Esophagus muscularis mucosa (tissue), 4 donors: ENCODE measurements at regions not wholly inside any gene's neighbourhood (a gene's known extent, or its start where the extent isn't known, plus 50 kb on each side); places are given as distances from the start of the nearest gene placed in this dataset.
"Not testable (repeated sequence)": the region's sequence is repeated elsewhere in the genome, so short reads cannot be mapped to it uniquely, and the experiment has no call there.

Experiments
- DNase-seq: peaks from one replicate; pipeline ENCODE4 v3.0.0-alpha.2; 2017; ENCODE audit errors: extremely low spot score
- H3K27ac ChIP-seq, 4 donors: fragments of 200-600 bp; sonication (generic); replicated peaks in 1 of 4; 1 replicate in 3 of 4; 2 replicates in 1 of 4; pipeline ENCODE4 v1.5.1; 2016 to 2019; ENCODE audit warnings: mild to moderate bottlenecking in 1 of 4
- H3K27me3 ChIP-seq, 4 donors: fragments of 200-600 bp; sonication (generic); one replicate each; pipeline versions ENCODE4 v1.5.1 to v1.6.0; 2016 to 2019
- H3K36me3 ChIP-seq, 4 donors: fragments of 200-600 bp; sonication (generic); one replicate each; pipeline ENCODE4 v1.5.1; 2016 to 2019
- H3K4me1 ChIP-seq, 4 donors: fragments of 200-600 bp; sonication (generic); one replicate each; pipeline ENCODE4 v1.5.1; 2016 to 2019
- H3K4me3 ChIP-seq, 4 donors: fragments of 200-600 bp; sonication (generic); 1 replicate in 2 of 4; 2 replicates in 2 of 4; pipeline ENCODE4 v1.5.1; 2016 to 2019; ENCODE audit warnings: mild to moderate bottlenecking in 4 of 4, moderate library complexity in 1 of 4
- H3K9me3 ChIP-seq, 4 donors: fragments of 200-600 bp; sonication (generic); 1 replicate in 3 of 4; 2 replicates in 1 of 4; pipeline ENCODE4 v1.5.1; 2016 to 2019
- CTCF ChIP-seq, 3 experiments: fragments of 200-600 bp in 2 of 3; fragments of 450-650 bp in 1 of 3; sonication (generic) in 2 of 3; IDR thresholded peaks; one replicate each; pipeline ENCODE4 v1.5.1; 2017 to 2019; ENCODE audit warnings: antibody characterized with exemption in 3 of 3, mild to moderate bottlenecking in 2 of 3, moderate library complexity in 1 of 3
- EP300 ChIP-seq: sonication (generic); formaldehyde crosslinking; IDR thresholded peaks from one replicate; pipeline ENCODE4 v1.6.1; 2017; ENCODE audit warnings: antibody characterized with exemption
- POLR2A ChIP-seq: fragments of 450-650 bp; IDR thresholded peaks from one replicate; pipeline ENCODE4 v1.6.1; 2017; ENCODE audit warnings: antibody characterized with exemption, moderate library complexity, mild to moderate bottlenecking, low read depth
- POLR2AphosphoS5 ChIP-seq, 2 donors: sonication (generic); formaldehyde crosslinking; IDR thresholded peaks; one replicate each; pipeline ENCODE4 v1.6.1; 2017; ENCODE audit warnings: antibody characterized with exemption in 2 of 2
- WGBS: methylation state at CpG from one replicate; pipeline ENCODE4 v1.1.5; 2018; 5-methylcytosine and 5-hydroxymethylcytosine counted together
- intact Hi-C: fragments of 100-400 bp; cut with DNase I; formaldehyde crosslinking; loops from one replicate; pipeline ENCODE4 v1.15.1; 2023

GRCh38 chr2:82996217-82996616 is 1462.9 kb downstream of the SUCLG1 start:
- no peaks in the 10 kb centered on the region for H3K36me3 ChIP-seq
- no peak for DNase-seq
- 77% methylated on average over 3 of the region's 3 CpGs for WGBS
- intact Hi-C loops, result no loop called here
- no peaks in the 10 kb centered on the region for H3K9me3 ChIP-seq
- no peak overlapping the region for H3K27ac ChIP-seq
- no peak for TF ChIP-seq POLR2A
- TF ChIP-seq EP300, result no peak
- TF ChIP-seq CTCF (IDR thresholded peaks at IDR 0.05), result no peak
- no peak for TF ChIP-seq POLR2AphosphoS5 (IDR thresholded peaks at IDR 0.05)
- no peaks in the 10 kb centered on the region for H3K27me3 ChIP-seq
- H3K4me1 ChIP-seq, result no peaks in the 10 kb centered on the region
- H3K4me3 ChIP-seq, result no peak overlapping the region

- no peak for TF ChIP-seq EP300
- no peak for TF ChIP-seq POLR2A
- no peak for TF ChIP-seq POLR2AphosphoS5 (IDR thresholded peaks at IDR 0.05)
- TF ChIP-seq CTCF (IDR thresholded peaks at IDR 0.05), result no peak
- no peaks in the 10 kb centered on the region for H3K27me3 ChIP-seq
- no peak overlapping the region for H3K4me3 ChIP-seq
- H3K9me3 ChIP-seq, result no peaks in the 10 kb centered on the region
- H3K27ac ChIP-seq, result no peak overlapping the region
- WGBS, result 85% methylated on average over 2 of the region's 2 CpGs
- no peaks in the 10 kb centered on the region for H3K4me1 ChIP-seq
- intact Hi-C loops, result no loop called here
- no peak for DNase-seq
- H3K36me3 ChIP-seq, result no peaks in the 10 kb centered on the region
Measured at GRCh38 chr2:82994151-82994550, 1464.9 kb downstream of the SUCLG1 start.

- WGBS, result 67% methylated on average over 2 of the region's 2 CpGs
- TF ChIP-seq POLR2AphosphoS5 (IDR thresholded peaks at IDR 0.05) (no peak), CTCF (IDR thresholded peaks at IDR 0.05) (no peak), EP300 (no peak), POLR2A (no peak)
Measured at GRCh38 chr2:82993609-82994008, 1465.5 kb downstream of the SUCLG1 start.

GRCh38 chr2:82992968-82993367 is 1466.1 kb downstream of the SUCLG1 start:
- Histone ChIP-seq H3K4me3 (no peak overlapping the region), H3K36me3 (no peaks in the 10 kb centered on the region), H3K27me3 (no peaks in the 10 kb centered on the region), H3K9me3 (no peaks in the 10 kb centered on the region), H3K27ac (no peak overlapping the region), H3K4me1 (no peaks in the 10 kb centered on the region)
- 79% methylated on average over 2 of the region's 2 CpGs for WGBS
- intact Hi-C loops, result no loop called here
- TF ChIP-seq POLR2AphosphoS5 (IDR thresholded peaks at IDR 0.05) (no peak), EP300 (no peak), CTCF (IDR thresholded peaks at IDR 0.05) (no peak), POLR2A (no peak)
- DNase-seq, result no peak

More at GRCh38 chr2:82993609-82994008, 1465.5 kb downstream of the SUCLG1 start:
- intact Hi-C loops, result no loop called here
- H3K36me3 ChIP-seq, result no peaks in the 10 kb centered on the region
- no peak for DNase-seq
- no peaks in the 10 kb centered on the region for H3K9me3 ChIP-seq
- no peaks in the 10 kb centered on the region for H3K4me1 ChIP-seq
- no peaks in the 10 kb centered on the region for H3K27me3 ChIP-seq
- no peak overlapping the region for H3K27ac ChIP-seq
- no peak overlapping the region for H3K4me3 ChIP-seq

- DNase-seq, H3K4me3 ChIP-seq, H3K4me1 ChIP-seq, H3K9me3 ChIP-seq, intact Hi-C loops, H3K27me3 ChIP-seq, H3K27ac ChIP-seq, H3K36me3 ChIP-seq: not testable (repeated sequence)
- WGBS, result 95% methylated on average over 6 of the region's 6 CpGs
Measured at GRCh38 chr2:82987706-82988105, 1471.4 kb downstream of the SUCLG1 start.
